ENCODE measurements at regions not wholly inside any gene's neighbourhood (a gene's known extent, or its start where the extent isn't known, plus 50 kb on each side); places are given as distances from the start of the nearest gene placed in this dataset.

- Histone ChIP-seq H3K4me1 (replicated peaks; ENCODE audit: insufficient read depth) (no peaks in the 10 kb centered on the region), H3F3A (ENCODE audit: insufficient read depth, low read depth) (no peaks in the 10 kb centered on the region), H4K20me1 (ENCODE audit: insufficient read depth) (no peaks in the 10 kb centered on the region), H3K9me3 (ENCODE audit: insufficient read depth, low read depth) (0 out of 2 replicates have a peak, but pooled peaks cover 3% of the 10 kb centered on the region), H3K4me2 (no peak overlapping the region), H3K36me3 (ENCODE audit: low read depth) (no peaks in the 10 kb centered on the region), H3K79me2 (ENCODE audit: low read depth) (no peaks in the 10 kb centered on the region), H3K27ac (no peak overlapping the region), H3K9me2 (ENCODE audit: insufficient read depth) (no peaks in the 10 kb centered on the region), H3K27me3 (ENCODE audit: insufficient read depth, low read depth) (peaks cover 16% of the 10 kb centered on the region), H2AFZ (no peak overlapping the region), H3K4me3 (no peak overlapping the region)
- POLR2A ChIA-PET (ENCODE audit: unreplicated experiment) = interaction anchor here (0.5 kb wide), 1 partner anchor 152 kb away, joined by 4 read pairs; no protein-coding TSS in a partner anchor
- intact Hi-C loops (cut with micrococcal nuclease; ENCODE audit: unreplicated experiment) = no loop called here
- no peak for DNase-seq
- CTCF ChIA-PET = no interaction called here
- no TSS peak for BruUV-seq (replicated peaks)
- TF ChIP-seq EZH2 (IDR thresholded peaks at IDR 0.05; ENCODE audit: low read depth) = no peak
- TF ChIP-seq CTCF (conservative IDR thresholded peaks at IDR 0.05) = no peak
Measured at GRCh38 chr10:78472551-78472890, 438.9 kb downstream of the RPS24 start.

GRCh38 chr10:78473006-78473405 is 439.3 kb downstream of the RPS24 start:
- CTCF ChIA-PET = no interaction called here
- BruUV-seq (replicated peaks) = no TSS peak
- H3K4me2 ChIP-seq = no peak overlapping the region

GRCh38 chr10:78474743-78475142 is 441.1 kb downstream of the RPS24 start:
- no peak overlapping the region for H3K27ac ChIP-seq
- no peaks in the 10 kb centered on the region for H4K20me1 ChIP-seq (ENCODE audit: insufficient read depth)
- no peak overlapping the region for H3K4me2 ChIP-seq
- peaks cover 26% of the 10 kb centered on the region for H3K27me3 ChIP-seq (ENCODE audit: insufficient read depth, low read depth)
- H3K9me3 ChIP-seq (ENCODE audit: insufficient read depth, low read depth) = 0 out of 2 replicates have a peak, but pooled peaks cover 3% of the 10 kb centered on the region
- intact Hi-C loops (cut with micrococcal nuclease; ENCODE audit: unreplicated experiment) = no loop called here
- no peaks in the 10 kb centered on the region for H3K79me2 ChIP-seq (ENCODE audit: low read depth)
- H3F3A ChIP-seq (ENCODE audit: insufficient read depth, low read depth) = no peaks in the 10 kb centered on the region
- H3K36me3 ChIP-seq (ENCODE audit: low read depth) = no peaks in the 10 kb centered on the region
- no peak for DNase-seq
- BruUV-seq (replicated peaks) = no TSS peak
- ChIA-PET POLR2A (ENCODE audit: unreplicated experiment) (no interaction called here), CTCF (no interaction called here)
- H3K4me1 ChIP-seq (replicated peaks; ENCODE audit: insufficient read depth) = no peaks in the 10 kb centered on the region
- H2AFZ ChIP-seq = no peak overlapping the region
- TF ChIP-seq EZH2 (IDR thresholded peaks at IDR 0.05; ENCODE audit: low read depth) = no peak
- no peak for TF ChIP-seq CTCF (conservative IDR thresholded peaks at IDR 0.05)
- H3K4me3 ChIP-seq = no peak overlapping the region
- no peaks in the 10 kb centered on the region for H3K9me2 ChIP-seq (ENCODE audit: insufficient read depth)

More at GRCh38 chr10:78473006-78473405, 439.3 kb downstream of the RPS24 start:
- Histone ChIP-seq H3F3A (ENCODE audit: insufficient read depth, low read depth) (no peaks in the 10 kb centered on the region), H3K9me2 (ENCODE audit: insufficient read depth) (no peaks in the 10 kb centered on the region), H4K20me1 (ENCODE audit: insufficient read depth) (no peaks in the 10 kb centered on the region), H3K36me3 (ENCODE audit: low read depth) (no peaks in the 10 kb centered on the region), H3K9me3 (ENCODE audit: insufficient read depth, low read depth) (0 out of 2 replicates have a peak, but pooled peaks cover 3% of the 10 kb centered on the region), H3K4me1 (replicated peaks; ENCODE audit: insufficient read depth) (no peaks in the 10 kb centered on the region), H3K27me3 (ENCODE audit: insufficient read depth, low read depth) (peaks cover 20% of the 10 kb centered on the region), H3K4me3 (no peak overlapping the region), H3K27ac (no peak overlapping the region), H2AFZ (no peak overlapping the region), H3K79me2 (ENCODE audit: low read depth) (no peaks in the 10 kb centered on the region)
- POLR2A ChIA-PET (ENCODE audit: unreplicated experiment) = interaction anchor here (0.5 kb wide), 1 partner anchor 151 kb away, joined by 4 read pairs; no protein-coding TSS in a partner anchor
- intact Hi-C loops (cut with micrococcal nuclease; ENCODE audit: unreplicated experiment) = no loop called here
- DNase-seq = no peak
- no peak for TF ChIP-seq CTCF (conservative IDR thresholded peaks at IDR 0.05)

All from PC-9 (cell line).